ENCODE measurements at regions not wholly inside any gene's neighbourhood (a gene's known extent, or its start where the extent isn't known, plus 50 kb on each side); places are given as distances from the start of the nearest gene placed in this dataset.

GRCh38 chr1:105483436-105483835 is 1573.0 kb upstream of the PRMT6 start:
- TF ChIP-seq CTCF (IDR thresholded peaks at IDR 0.05) = no peak
- TF ChIP-seq EZH2 (IDR thresholded peaks at IDR 0.05) = no peak
- TF ChIP-seq EZH2phosphoT487 (IDR thresholded peaks at IDR 0.05) = no peak
